ENCODE measurements at regions not wholly inside any gene's neighbourhood (a gene's known extent, or its start where the extent isn't known, plus 50 kb on each side); places are given as distances from the start of the nearest gene placed in this dataset.
"Not testable (repeated sequence)": the region's sequence is repeated elsewhere in the genome, so short reads cannot be mapped to it uniquely, and the experiment has no call there.

GRCh38 chrX:138255373-138255772, 456.1 kb downstream of the FGF13 start:
- H3K27ac ChIP-seq = no peak overlapping the region
- H3K4me1 ChIP-seq = no peaks in the 10 kb centered on the region
- DNase-seq (no peak), ATAC-seq (ENCODE audit: low FRiP score in 2 of 2) (no peak)
- no peaks in the 10 kb centered on the region for H3K9me3 ChIP-seq
- H3K27me3 ChIP-seq = no peaks in the 10 kb centered on the region
- no peaks in the 10 kb centered on the region for H3K36me3 ChIP-seq
- no peak overlapping the region for H3K4me3 ChIP-seq
- TF ChIP-seq POLR2A (IDR thresholded peaks at IDR 0.05) = no peak
- WGBS, 2 donors = 70 to 82% methylated on average over 6 of the region's 6 CpGs

GRCh38 chrX:138264095-138264494, 447.4 kb downstream of the FGF13 start:
- not testable (repeated sequence) for DNase-seq; ATAC-seq (ENCODE audit: low FRiP score in 2 of 2); H3K27me3 ChIP-seq; H3K27ac ChIP-seq; H3K9me3 ChIP-seq; H3K4me3 ChIP-seq; H3K36me3 ChIP-seq; H3K4me1 ChIP-seq
- WGBS, 2 donors = 71 to 72% methylated on average over 4 to 5 of the region's 5 CpGs

- no peaks in the 10 kb centered on the region for H3K27me3 ChIP-seq
- H3K9me3 ChIP-seq = no peaks in the 10 kb centered on the region
- no peak overlapping the region for H3K27ac ChIP-seq
- H3K36me3 ChIP-seq = no peaks in the 10 kb centered on the region
- no peak overlapping the region for H3K4me3 ChIP-seq
- TF ChIP-seq, protein P1, sequence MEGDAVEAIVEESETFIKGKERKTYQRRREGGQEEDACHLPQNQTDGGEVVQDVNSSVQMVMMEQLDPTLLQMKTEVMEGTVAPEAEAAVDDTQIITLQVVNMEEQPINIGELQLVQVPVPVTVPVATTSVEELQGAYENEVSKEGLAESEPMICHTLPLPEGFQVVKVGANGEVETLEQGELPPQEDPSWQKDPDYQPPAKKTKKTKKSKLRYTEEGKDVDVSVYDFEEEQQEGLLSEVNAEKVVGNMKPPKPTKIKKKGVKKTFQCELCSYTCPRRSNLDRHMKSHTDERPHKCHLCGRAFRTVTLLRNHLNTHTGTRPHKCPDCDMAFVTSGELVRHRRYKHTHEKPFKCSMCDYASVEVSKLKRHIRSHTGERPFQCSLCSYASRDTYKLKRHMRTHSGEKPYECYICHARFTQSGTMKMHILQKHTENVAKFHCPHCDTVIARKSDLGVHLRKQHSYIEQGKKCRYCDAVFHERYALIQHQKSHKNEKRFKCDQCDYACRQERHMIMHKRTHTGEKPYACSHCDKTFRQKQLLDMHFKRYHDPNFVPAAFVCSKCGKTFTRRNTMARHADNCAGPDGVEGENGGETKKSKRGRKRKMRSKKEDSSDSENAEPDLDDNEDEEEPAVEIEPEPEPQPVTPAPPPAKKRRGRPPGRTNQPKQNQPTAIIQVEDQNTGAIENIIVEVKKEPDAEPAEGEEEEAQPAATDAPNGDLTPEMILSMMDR (IDR thresholded peaks at IDR 0.05) = no peak
- TF ChIP-seq POLR2AphosphoS5 (IDR thresholded peaks at IDR 0.05) = no peak
- no peak for TF ChIP-seq EP300 (IDR thresholded peaks at IDR 0.05)
- no peak for TF ChIP-seq POLR2A (IDR thresholded peaks at IDR 0.05)
- ATAC-seq (ENCODE audit: low FRiP score in 2 of 2) (no peak), DNase-seq (no peak)
- H3K4me1 ChIP-seq = no peaks in the 10 kb centered on the region
- 96 to 100% methylated on average over 1 of the region's 1 CpG for whole genome bisulfite sequencing, 2 donors
These were observed 440.6 kb downstream of the FGF13 start for GRCh38 chrX:138270931-138271330.

GRCh38 chrX:138282598-138283150, 428.8 kb downstream of the FGF13 start:
- H3K4me1 ChIP-seq; H3K9me3 ChIP-seq; H3K36me3 ChIP-seq; H3K27ac ChIP-seq; ATAC-seq (ENCODE audit: low FRiP score in 2 of 2); H3K4me3 ChIP-seq; H3K27me3 ChIP-seq: not testable (repeated sequence)
- 86 to 90% methylated on average over 2 to 4 of the region's 31 CpGs for WGBS, 2 donors
- DNase-seq = peak in 1 of 2 donors; percentile 41

- no peak overlapping the region for H3K27ac ChIP-seq
- ATAC-seq (ENCODE audit: low FRiP score in 2 of 2) (peak in 1 of 2 donors; percentile 19), DNase-seq (no peak)
- H3K9me3 ChIP-seq = no peaks in the 10 kb centered on the region
- H3K4me1 ChIP-seq = no peaks in the 10 kb centered on the region
- H3K27me3 ChIP-seq = no peaks in the 10 kb centered on the region
- H3K4me3 ChIP-seq = no peak overlapping the region
- 39 to 49% methylated on average over 3 of the region's 3 CpGs for WGBS, 2 donors
- H3K36me3 ChIP-seq = no peaks in the 10 kb centered on the region
- no peak for TF ChIP-seq POLR2AphosphoS5 (IDR thresholded peaks at IDR 0.05)
- no peak for TF ChIP-seq EP300 (IDR thresholded peaks at IDR 0.05)
- TF ChIP-seq, protein P1 (IDR thresholded peaks at IDR 0.05) = no peak
- TF ChIP-seq POLR2A (IDR thresholded peaks at IDR 0.05) = no peak
These were observed 424.2 kb downstream of the FGF13 start for GRCh38 chrX:138287205-138287877.

DNA sequence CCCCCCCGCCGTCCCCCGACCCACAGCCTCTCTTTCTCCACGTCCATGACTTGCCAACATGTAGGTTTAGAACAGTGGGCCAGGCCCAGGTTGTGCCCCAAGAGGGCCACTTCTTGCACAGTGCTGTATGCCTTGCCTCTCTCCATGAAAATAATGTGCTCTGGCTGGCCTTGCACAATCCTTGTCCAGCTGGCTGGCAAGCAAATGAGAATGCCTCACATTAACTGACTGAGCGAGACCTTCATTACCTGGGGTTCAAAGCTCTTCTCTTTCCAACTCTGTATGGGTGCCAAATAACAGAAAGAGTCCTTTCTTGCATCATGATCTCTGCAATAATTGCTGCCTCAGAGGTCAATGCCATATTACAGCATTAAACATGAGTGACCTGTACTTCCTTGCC, 416.6 kb downstream of the FGF13 start:
- H3K9me3 ChIP-seq = no peaks in the 10 kb centered on the region
- no peak overlapping the region for H3K4me3 ChIP-seq
- no peak overlapping the region for H3K27ac ChIP-seq
- ATAC-seq (ENCODE audit: low FRiP score in 2 of 2) = no peak
- 74 to 79% methylated on average over 4 to 5 of the region's 5 CpGs for whole genome bisulfite sequencing, 2 donors
- H3K36me3 ChIP-seq = no peaks in the 10 kb centered on the region
- no peaks in the 10 kb centered on the region for H3K4me1 ChIP-seq
- TF ChIP-seq EP300 (IDR thresholded peaks at IDR 0.05) (no peak), POLR2A (IDR thresholded peaks at IDR 0.05) (no peak), POLR2AphosphoS5 (IDR thresholded peaks at IDR 0.05) (no peak)
- TF ChIP-seq, protein P1 (IDR thresholded peaks at IDR 0.05) = no peak
- DNase-seq = no peak
- H3K27me3 ChIP-seq = no peaks in the 10 kb centered on the region
